AG09319 (cell line): ENCODE measurements at regions not wholly inside any gene's neighbourhood (a gene's known extent, or its start where the extent isn't known, plus 50 kb on each side); places are given as distances from the start of the nearest gene placed in this dataset.

Experiments used
- DNase-seq: peaks from one replicate; pipeline ENCODE4 v3.0.0-alpha.2; 2010; ENCODE audit warnings: low read depth; ENCODE audit errors: extremely low read depth
- CTCF ChIP-seq: IDR thresholded peaks from 2 replicates; pipeline ENCODE4 v1.5.1; 2011; ENCODE audit warnings: low read depth, mild to moderate bottlenecking, inconsistent platforms, low read length, moderate library complexity

GRCh38 chr5:116942622-116943021, 368.0 kb upstream of the SEMA6A start:
- no peak for TF ChIP-seq CTCF
- no peak for DNase-seq

- no peak for TF ChIP-seq CTCF
- no peak for DNase-seq
Measured at GRCh38 chr5:116939641-116940040, 365.0 kb upstream of the SEMA6A start.

- no peak for TF ChIP-seq CTCF
- DNase-seq: no peak
Measured at GRCh38 chr5:116938488-116938887, 363.9 kb upstream of the SEMA6A start.

- DNase-seq: no peak
- no peak for TF ChIP-seq CTCF
Measured at GRCh38 chr5:116935561-116936162, 361.0 kb upstream of the SEMA6A start.

GRCh38 chr5:116930616-116931015, 356.0 kb upstream of the SEMA6A start:
- TF ChIP-seq CTCF: no peak
- DNase-seq: no peak

GRCh38 chr5:116923344-116923743, 348.7 kb upstream of the SEMA6A start:
- no peak for TF ChIP-seq CTCF
- DNase-seq: no peak

GRCh38 chr5:116922532-116922931, 347.9 kb upstream of the SEMA6A start:
- no peak for DNase-seq
- no peak for TF ChIP-seq CTCF
